NCI-H2081 (cell line): ENCODE measurements at regions not wholly inside any gene's neighbourhood (a gene's known extent, or its start where the extent isn't known, plus 50 kb on each side); places are given as distances from the start of the nearest gene placed in this dataset.
"Not testable (repeated sequence)": the region's sequence is repeated elsewhere in the genome, so short reads cannot be mapped to it uniquely, and the experiment has no call there.

Experiments used
- DNase-seq, 2 experiments: peaks; one replicate each; lab custom pipeline; 2025; lab: John Stamatoyannopoulos, UW

- no peak for DNase-seq
These were observed 112.5 kb upstream of the PAXBP1 start for GRCh38 chr21:32884062-32884461.

GRCh38 chr21:32886339-32886738, 114.8 kb upstream of the PAXBP1 start:
- DNase-seq, result no peak

- no peak for DNase-seq
These were observed 115.5 kb upstream of the PAXBP1 start for GRCh38 chr21:32887026-32887425.

GRCh38 chr21:32888971-32889370, 117.4 kb upstream of the PAXBP1 start:
- no peak for DNase-seq

GRCh38 chr21:32889596-32889995, 118.0 kb upstream of the PAXBP1 start:
- no peak for DNase-seq

- DNase-seq, result no peak
These were observed 122.8 kb upstream of the PAXBP1 start for GRCh38 chr21:32894321-32894720.

- DNase-seq, result no peak
These were observed 124.9 kb upstream of the OLIG2 start for GRCh38 chr21:32900814-32901213.

- no peak for DNase-seq
These were observed 118.2 kb upstream of the OLIG2 start for GRCh38 chr21:32907521-32907920.

- no peak for DNase-seq
These were observed 117.2 kb upstream of the OLIG2 start for GRCh38 chr21:32908534-32908933.

- DNase-seq, result no peak
These were observed 116.3 kb upstream of the OLIG2 start for GRCh38 chr21:32909393-32909792.

- no peak for DNase-seq
These were observed 111.2 kb upstream of the OLIG2 start for GRCh38 chr21:32914424-32915039.

GRCh38 chr21:32915099-32915498, 110.6 kb upstream of the OLIG2 start:
- DNase-seq, result no peak

- DNase-seq, result no peak
These were observed 109.6 kb upstream of the OLIG2 start for GRCh38 chr21:32916088-32916487.

GRCh38 chr21:32916522-32917099, 109.1 kb upstream of the OLIG2 start:
- no peak for DNase-seq

GRCh38 chr21:32917362-32918135, 108.2 kb upstream of the OLIG2 start:
- DNase-seq, result no peak

- DNase-seq, result no peak
These were observed 107.1 kb upstream of the OLIG2 start for GRCh38 chr21:32918478-32919120.

- no peak for DNase-seq
These were observed 105.3 kb upstream of the OLIG2 start for GRCh38 chr21:32920474-32920873.

GRCh38 chr21:32921632-32922230, 104.0 kb upstream of the OLIG2 start:
- no peak for DNase-seq

GRCh38 chr21:32925098-32925497, 100.6 kb upstream of the OLIG2 start:
- DNase-seq, result no peak

- DNase-seq, result no peak
These were observed 96.1 kb upstream of the OLIG2 start for GRCh38 chr21:32929633-32930038.

GRCh38 chr21:32930673-32931072, 95.1 kb upstream of the OLIG2 start:
- no peak for DNase-seq

- not testable (repeated sequence) for DNase-seq
These were observed 91.7 kb upstream of the OLIG2 start for GRCh38 chr21:32934068-32934467.
